KMS-11 (cell line): ENCODE measurements at regions not wholly inside any gene's neighbourhood (a gene's known extent, or its start where the extent isn't known, plus 50 kb on each side); places are given as distances from the start of the nearest gene placed in this dataset.

Experiments used
- H2AFZ ChIP-seq: fragments of 200-600 bp; sonication (generic); 2 replicates; pipeline ENCODE4 v1.6.1; 2016; ENCODE audit warnings: antibody characterized with exemption, mixed run types, low read depth
- H3K27ac ChIP-seq: fragments of 200-600 bp; sonication (generic); 2 replicates; pipeline ENCODE4 v1.6.1; 2016; ENCODE audit warnings: mild to moderate bottlenecking, mixed run types
- H3K27me3 ChIP-seq: fragments of 200-600 bp; sonication (generic); 2 replicates; pipeline ENCODE4 v1.6.1; 2017; ENCODE audit warnings: mild to moderate bottlenecking, low read depth, mixed run types, moderate library complexity; ENCODE audit not compliant: insufficient read depth
- H3K36me3 ChIP-seq: fragments of 200-600 bp; sonication (generic); 2 replicates; pipeline ENCODE4 v1.6.1; 2017; ENCODE audit warnings: mild to moderate bottlenecking, mixed run types; ENCODE audit not compliant: insufficient read depth
- H3K4me1 ChIP-seq: fragments of 200-600 bp; sonication (generic); 2 replicates; pipeline ENCODE4 v1.6.1; 2016; ENCODE audit warnings: mild to moderate bottlenecking, low read depth, mixed run types; ENCODE audit not compliant: poor library complexity, severe bottlenecking
- H3K4me2 ChIP-seq: fragments of 200-600 bp; sonication (generic); 2 replicates; pipeline ENCODE4 v1.7.0; 2016; ENCODE audit warnings: mild to moderate bottlenecking, mixed run types
- H3K4me3 ChIP-seq: fragments of 200-600 bp; sonication (generic); IDR thresholded peaks from 2 replicates; pipeline ENCODE4 v1.6.1; 2017; ENCODE audit warnings: low read depth, low read length, mixed read lengths; ENCODE audit not compliant: insufficient read depth
- H3K79me2 ChIP-seq: fragments of 200-600 bp; sonication (generic); 2 replicates; pipeline ENCODE4 v1.6.1; 2016; ENCODE audit warnings: low read depth, mixed run types; ENCODE audit not compliant: insufficient read depth
- H3K9ac ChIP-seq: fragments of 200-600 bp; sonication (generic); 2 replicates; pipeline ENCODE4 v1.6.1; 2016; ENCODE audit warnings: mild to moderate bottlenecking, mixed run types
- H4K20me1 ChIP-seq: fragments of 200-600 bp; sonication (generic); 2 replicates; pipeline ENCODE4 v1.6.1; 2016; ENCODE audit warnings: mild to moderate bottlenecking, mixed run types; ENCODE audit not compliant: insufficient read depth
- TF ChIP-seq, protein P1 (sequence below): fragments of 200-600 bp; sonication (generic); conservative IDR thresholded peaks from 2 replicates; pipeline ENCODE4 v1.6.1; 2017; ENCODE audit warnings: low read depth, mild to moderate bottlenecking, antibody characterized with exemption, low read length, moderate library complexity, mixed read lengths

- H3K4me1 ChIP-seq = no peaks in the 10 kb centered on the region
- H3K9ac ChIP-seq = no peak overlapping the region
- no peak overlapping the region for H3K4me3 ChIP-seq
- H3K36me3 ChIP-seq = no peaks in the 10 kb centered on the region
- no peak overlapping the region for H3K4me2 ChIP-seq
- H3K27ac ChIP-seq = no peak overlapping the region
- H4K20me1 ChIP-seq = no peaks in the 10 kb centered on the region
- TF ChIP-seq, protein P1, sequence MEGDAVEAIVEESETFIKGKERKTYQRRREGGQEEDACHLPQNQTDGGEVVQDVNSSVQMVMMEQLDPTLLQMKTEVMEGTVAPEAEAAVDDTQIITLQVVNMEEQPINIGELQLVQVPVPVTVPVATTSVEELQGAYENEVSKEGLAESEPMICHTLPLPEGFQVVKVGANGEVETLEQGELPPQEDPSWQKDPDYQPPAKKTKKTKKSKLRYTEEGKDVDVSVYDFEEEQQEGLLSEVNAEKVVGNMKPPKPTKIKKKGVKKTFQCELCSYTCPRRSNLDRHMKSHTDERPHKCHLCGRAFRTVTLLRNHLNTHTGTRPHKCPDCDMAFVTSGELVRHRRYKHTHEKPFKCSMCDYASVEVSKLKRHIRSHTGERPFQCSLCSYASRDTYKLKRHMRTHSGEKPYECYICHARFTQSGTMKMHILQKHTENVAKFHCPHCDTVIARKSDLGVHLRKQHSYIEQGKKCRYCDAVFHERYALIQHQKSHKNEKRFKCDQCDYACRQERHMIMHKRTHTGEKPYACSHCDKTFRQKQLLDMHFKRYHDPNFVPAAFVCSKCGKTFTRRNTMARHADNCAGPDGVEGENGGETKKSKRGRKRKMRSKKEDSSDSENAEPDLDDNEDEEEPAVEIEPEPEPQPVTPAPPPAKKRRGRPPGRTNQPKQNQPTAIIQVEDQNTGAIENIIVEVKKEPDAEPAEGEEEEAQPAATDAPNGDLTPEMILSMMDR = no peak
- no peaks in the 10 kb centered on the region for H3K79me2 ChIP-seq
- H3K27me3 ChIP-seq = no peaks in the 10 kb centered on the region
- H2AFZ ChIP-seq = no peak overlapping the region
Observed at GRCh38 chr2:187136646-187137045, 287.7 kb upstream of the ZSWIM2 start.

GRCh38 chr2:187134306-187134705 lies 285.3 kb upstream of the ZSWIM2 start:
- Histone ChIP-seq H3K27me3 (no peaks in the 10 kb centered on the region), H3K4me3 (no peak overlapping the region), H3K79me2 (no peaks in the 10 kb centered on the region), H3K36me3 (no peaks in the 10 kb centered on the region), H3K9ac (no peak overlapping the region), H4K20me1 (no peaks in the 10 kb centered on the region), H2AFZ (no peak overlapping the region), H3K27ac (no peak overlapping the region), H3K4me2 (no peak overlapping the region), H3K4me1 (no peaks in the 10 kb centered on the region)
- TF ChIP-seq, protein P1 = no peak

DNA sequence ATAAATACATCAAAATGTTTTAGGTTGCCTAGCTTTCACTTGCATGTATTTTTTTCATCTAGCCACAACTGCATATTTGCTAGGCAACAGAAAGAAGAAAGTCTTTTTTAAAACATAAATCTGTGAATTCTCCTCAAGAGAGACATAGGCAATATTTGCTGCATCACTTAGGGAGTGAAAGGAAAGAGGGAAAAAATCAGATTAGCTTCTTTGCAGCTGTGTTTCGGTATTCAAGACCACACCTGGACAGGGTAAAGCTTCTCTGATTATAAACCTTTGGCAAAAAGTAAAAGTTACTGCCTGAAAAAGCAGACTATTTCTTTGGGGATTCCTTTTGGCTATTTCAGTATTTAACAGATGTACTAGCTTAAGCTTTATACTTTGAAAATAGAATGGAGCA lies 280.9 kb upstream of the ZSWIM2 start:
- Histone ChIP-seq H3K27me3 (no peaks in the 10 kb centered on the region), H4K20me1 (no peaks in the 10 kb centered on the region), H2AFZ (no peak overlapping the region), H3K4me1 (no peaks in the 10 kb centered on the region), H3K9ac (no peak overlapping the region), H3K27ac (no peak overlapping the region), H3K36me3 (no peaks in the 10 kb centered on the region), H3K79me2 (no peaks in the 10 kb centered on the region), H3K4me3 (no peak overlapping the region), H3K4me2 (no peak overlapping the region)
- TF ChIP-seq, protein P1 = no peak

DNA sequence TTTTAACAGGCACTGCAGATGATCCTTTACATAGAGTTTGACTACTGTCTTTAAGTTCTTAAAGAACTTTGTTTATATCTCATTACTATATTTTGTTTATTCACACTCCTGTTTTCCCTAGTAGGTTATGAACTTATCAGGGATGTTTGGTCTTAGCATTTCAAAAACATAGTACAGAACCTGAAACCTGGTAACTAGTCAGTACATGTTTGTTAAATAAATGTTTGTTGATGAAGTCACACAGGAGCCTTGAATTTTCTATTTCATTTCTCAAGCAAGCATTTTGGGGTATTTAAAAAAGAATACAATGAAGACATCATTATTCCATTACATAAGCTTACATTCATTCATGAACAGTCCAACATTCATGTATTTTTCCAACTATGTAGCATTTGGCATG lies 280.3 kb upstream of the ZSWIM2 start:
- H3K27ac ChIP-seq = no peak overlapping the region
- H3K4me2 ChIP-seq = no peak overlapping the region
- no peak overlapping the region for H2AFZ ChIP-seq
- TF ChIP-seq, protein P1 = no peak
- no peaks in the 10 kb centered on the region for H4K20me1 ChIP-seq
- no peaks in the 10 kb centered on the region for H3K4me1 ChIP-seq
- no peaks in the 10 kb centered on the region for H3K27me3 ChIP-seq
- no peaks in the 10 kb centered on the region for H3K36me3 ChIP-seq
- H3K79me2 ChIP-seq = no peaks in the 10 kb centered on the region
- no peak overlapping the region for H3K4me3 ChIP-seq
- no peak overlapping the region for H3K9ac ChIP-seq
